Esophagus muscularis mucosa (tissue), 4 donors: ENCODE measurements at regions not wholly inside any gene's neighbourhood (a gene's known extent, or its start where the extent isn't known, plus 50 kb on each side); places are given as distances from the start of the nearest gene placed in this dataset.

Experiments
- CTCF ChIP-seq, 3 experiments: fragments of 200-600 bp in 2 of 3; fragments of 450-650 bp in 1 of 3; sonication (generic) in 2 of 3; IDR thresholded peaks; one replicate each; pipeline ENCODE4 v1.5.1; 2017 to 2019; ENCODE audit warnings: antibody characterized with exemption in 3 of 3, mild to moderate bottlenecking in 2 of 3, moderate library complexity in 1 of 3
- EP300 ChIP-seq: sonication (generic); formaldehyde crosslinking; IDR thresholded peaks from one replicate; pipeline ENCODE4 v1.6.1; 2017; ENCODE audit warnings: antibody characterized with exemption
- POLR2A ChIP-seq: fragments of 450-650 bp; IDR thresholded peaks from one replicate; pipeline ENCODE4 v1.6.1; 2017; ENCODE audit warnings: antibody characterized with exemption, moderate library complexity, mild to moderate bottlenecking, low read depth

- TF ChIP-seq CTCF (IDR thresholded peaks at IDR 0.05) (no peak), EP300 (no peak), POLR2A (no peak)
Observed at GRCh38 chr3:11917051-11917450, 70.4 kb upstream of the TAMM41 start.
